Stimulated activated CD4-positive, alpha-beta T cell treated with anti-CD3 and anti-CD28 coated beads, TNF-alpha, amount 100 ng/mL, for 48 hours (primary cell): ENCODE measurements at regions not wholly inside any gene's neighbourhood (a gene's known extent, or its start where the extent isn't known, plus 50 kb on each side); places are given as distances from the start of the nearest gene placed in this dataset.

Experiments used
- DNase-seq, 3 donors: peaks; one replicate each; pipeline ENCODE4 v3.0.0-alpha.2; 2020; ENCODE audit warnings: low read depth in 3 of 3

DNA sequence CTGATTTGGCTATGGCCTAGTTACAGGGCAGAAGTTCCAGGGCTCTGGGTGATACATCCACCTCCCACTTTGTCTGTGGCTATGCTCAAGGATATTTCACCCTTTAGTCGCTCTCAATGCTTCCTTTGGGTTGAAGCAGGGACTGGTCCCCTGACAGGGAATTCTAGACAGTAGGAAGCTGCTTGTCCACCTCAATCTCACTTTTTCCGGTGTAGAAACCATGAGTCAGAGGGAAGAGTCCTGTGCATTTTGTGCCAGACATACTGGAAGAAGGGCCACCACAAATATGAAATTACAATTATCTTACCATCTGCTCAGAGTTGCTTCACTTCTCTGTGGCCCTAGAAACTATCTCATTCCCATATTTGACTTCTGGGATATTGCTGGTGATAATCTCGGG, 413.7 kb upstream of the FAT3 start:
- no peak for DNase-seq

DNA sequence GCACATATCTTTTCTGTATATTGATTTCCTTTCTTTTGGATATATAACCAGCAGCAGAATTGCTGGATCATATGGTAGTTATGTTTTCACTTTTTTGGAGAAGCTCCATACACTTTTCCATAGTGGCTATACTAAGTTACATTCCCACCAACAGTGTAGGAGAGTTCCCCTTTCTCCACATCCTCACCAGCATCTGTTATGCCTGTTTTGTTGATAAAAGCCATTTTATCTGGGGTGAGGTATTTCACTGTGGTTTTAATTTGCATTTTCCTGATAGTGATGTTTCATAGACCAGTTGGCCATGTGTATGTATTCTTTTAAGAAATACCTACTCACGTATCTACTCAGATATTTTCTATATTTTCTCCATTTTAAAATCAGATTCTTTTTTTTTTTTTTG, 419.3 kb upstream of the FAT3 start:
- no peak for DNase-seq

GRCh38 chr11:91804042-91804441, 420.6 kb upstream of the FAT3 start:
- DNase-seq, result no peak

DNA sequence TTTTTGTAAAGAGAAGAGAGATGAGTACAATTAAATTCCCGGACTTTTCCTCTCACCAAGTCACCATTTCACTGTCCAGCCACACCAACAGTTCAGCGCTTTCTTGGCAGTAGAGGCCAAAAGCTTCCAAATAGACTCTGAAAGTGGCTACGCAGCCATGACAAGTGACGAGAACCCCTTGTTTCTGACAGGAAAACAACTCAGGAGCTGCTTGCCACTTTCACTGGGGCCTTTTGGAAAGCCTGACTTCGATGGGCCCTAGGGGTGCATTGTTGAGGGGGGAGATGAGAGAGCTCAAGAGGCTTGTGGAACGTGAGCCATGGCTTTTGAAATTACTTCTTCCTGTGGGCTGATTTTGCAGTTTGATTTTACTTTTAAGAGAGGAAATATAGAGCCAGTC, 422.1 kb upstream of the FAT3 start:
- DNase-seq, result no peak

DNA sequence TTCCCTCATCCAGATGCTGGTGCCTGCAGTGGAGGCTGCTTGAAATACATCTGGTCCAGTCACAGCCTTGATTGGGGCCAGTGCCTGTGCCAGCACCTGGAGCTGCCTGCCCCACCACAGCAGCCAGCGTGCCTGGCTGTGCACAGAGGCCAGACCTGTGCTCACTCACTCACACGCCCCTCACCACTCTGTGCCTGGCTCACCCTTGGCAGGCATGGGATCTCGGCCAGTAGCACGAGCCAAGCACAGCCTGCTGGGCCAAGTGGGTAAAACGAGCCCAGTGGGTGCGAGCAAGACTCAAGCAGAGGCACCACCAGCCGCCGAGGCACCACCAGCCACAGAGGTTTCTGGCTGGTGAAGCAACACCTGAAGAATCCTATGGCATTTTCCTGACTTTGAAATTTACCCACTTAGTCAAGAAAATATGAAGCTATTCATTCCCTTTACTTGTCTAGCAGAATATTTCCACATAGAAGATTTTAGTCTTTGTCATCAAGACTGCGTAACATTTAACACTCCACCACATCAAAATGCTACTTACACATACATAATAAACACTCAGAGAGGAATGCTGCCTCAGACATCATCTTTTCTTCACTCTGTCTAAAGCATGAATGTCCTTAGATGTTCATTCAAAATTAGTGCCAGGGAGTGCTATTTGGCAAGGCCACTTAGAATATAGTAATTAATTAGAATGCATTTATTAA, 424.3 kb upstream of the FAT3 start:
- DNase-seq, result no peak

- no peak for DNase-seq
Measured at GRCh38 chr11:91798240-91798639, 426.4 kb upstream of the FAT3 start.

DNA sequence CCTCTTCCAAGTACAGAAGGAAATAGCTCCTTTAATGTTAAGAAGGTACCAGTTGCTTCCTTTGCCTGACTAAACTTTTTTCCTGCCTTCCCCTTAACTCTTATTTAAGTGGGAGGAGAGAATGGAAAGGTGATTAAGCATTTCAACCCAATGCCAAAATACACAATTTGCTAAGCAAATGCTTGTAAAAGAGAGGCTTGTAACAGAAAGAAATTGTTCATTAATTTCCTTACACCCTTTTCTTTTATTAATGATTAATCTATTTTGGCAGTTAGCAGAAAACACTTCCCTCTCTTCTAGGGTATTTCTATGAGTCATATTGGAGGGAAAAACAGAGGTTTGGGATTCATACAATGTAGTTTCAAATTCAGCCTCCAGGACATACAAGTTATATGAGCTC, 427.6 kb upstream of the FAT3 start:
- DNase-seq, result no peak

- no peak for DNase-seq
Measured at GRCh38 chr11:91795139-91795887, 429.3 kb upstream of the FAT3 start.

DNA sequence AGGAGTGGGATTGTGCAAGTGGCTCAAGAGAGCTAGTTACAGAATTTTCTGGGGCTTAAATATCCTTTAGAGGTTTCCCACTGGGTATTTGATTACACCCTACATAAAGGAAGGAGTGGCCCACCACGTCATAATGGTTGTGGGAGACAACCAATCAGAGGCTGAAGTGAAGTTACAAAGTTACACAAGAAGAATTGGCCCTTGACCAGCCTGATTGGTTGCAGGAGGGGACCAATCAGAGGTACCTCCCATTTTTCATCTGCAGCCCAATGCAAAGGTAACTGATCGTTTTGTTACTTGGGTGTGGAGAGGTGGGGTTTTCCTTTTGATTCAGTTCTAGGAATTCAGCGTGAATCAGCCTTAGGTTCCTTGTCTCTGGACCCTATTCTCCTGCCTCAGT, 430.5 kb upstream of the FAT3 start:
- no peak for DNase-seq

GRCh38 chr11:91792779-91793262, 431.8 kb upstream of the FAT3 start:
- DNase-seq, result no peak

GRCh38 chr11:91791171-91791468, 433.5 kb upstream of the FAT3 start:
- DNase-seq, result no peak

- DNase-seq, result no peak
Measured at GRCh38 chr11:91790346-91791170, 434.1 kb upstream of the FAT3 start.

- DNase-seq, result no peak
Measured at GRCh38 chr11:91788764-91789163, 435.9 kb upstream of the FAT3 start.

- no peak for DNase-seq
Measured at GRCh38 chr11:91786097-91786496, 438.5 kb upstream of the FAT3 start.

DNA sequence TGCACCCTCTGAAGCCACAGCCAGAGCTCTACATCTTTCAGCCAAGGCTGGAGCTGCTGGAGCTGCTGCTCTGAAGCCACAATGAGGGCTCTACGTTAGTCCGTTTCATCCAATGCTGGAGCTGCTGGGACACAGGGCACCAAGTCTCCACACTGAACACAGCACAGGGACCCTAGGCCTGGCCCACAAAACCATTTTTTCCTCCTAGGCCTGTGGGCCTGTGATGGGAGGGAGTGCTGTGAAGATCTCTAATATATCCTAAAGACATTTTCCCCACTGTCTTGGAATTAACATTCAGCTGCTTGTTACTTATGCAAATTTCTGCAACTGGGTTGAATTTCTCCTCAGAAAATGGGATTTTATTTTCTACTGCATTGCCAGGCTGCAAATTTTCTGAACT, 441.4 kb upstream of the FAT3 start:
- no peak for DNase-seq

DNA sequence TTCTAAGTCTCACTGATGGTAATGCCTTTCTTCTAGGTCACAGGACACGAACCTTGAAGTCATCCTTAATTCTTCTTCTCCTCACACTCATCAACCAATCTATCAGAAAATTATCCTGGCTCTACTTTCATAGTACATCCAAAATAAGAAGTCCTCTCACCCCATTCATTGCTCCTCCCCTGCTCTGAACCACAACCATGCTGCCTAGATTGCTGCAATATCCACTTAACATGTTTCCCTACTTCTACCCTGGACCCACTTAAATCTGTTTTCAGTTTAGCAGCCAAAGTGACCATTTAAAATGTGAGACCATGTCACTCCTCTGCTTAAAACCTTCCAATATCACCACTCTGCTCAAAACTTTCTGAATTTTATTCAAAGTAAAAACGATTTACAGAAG, 445.9 kb upstream of the FAT3 start:
- DNase-seq, result no peak

GRCh38 chr11:91776655-91777054, 448.0 kb upstream of the FAT3 start:
- DNase-seq, result no peak

GRCh38 chr11:91773090-91773489, 451.5 kb upstream of the FAT3 start:
- DNase-seq, result no peak

- DNase-seq, result no peak
Measured at GRCh38 chr11:91771961-91772360, 452.7 kb upstream of the FAT3 start.

- DNase-seq, result no peak
Measured at GRCh38 chr11:91768783-91769182, 455.8 kb upstream of the FAT3 start.

- DNase-seq, result no peak
Measured at GRCh38 chr11:91763331-91763730, 461.3 kb upstream of the FAT3 start.

DNA sequence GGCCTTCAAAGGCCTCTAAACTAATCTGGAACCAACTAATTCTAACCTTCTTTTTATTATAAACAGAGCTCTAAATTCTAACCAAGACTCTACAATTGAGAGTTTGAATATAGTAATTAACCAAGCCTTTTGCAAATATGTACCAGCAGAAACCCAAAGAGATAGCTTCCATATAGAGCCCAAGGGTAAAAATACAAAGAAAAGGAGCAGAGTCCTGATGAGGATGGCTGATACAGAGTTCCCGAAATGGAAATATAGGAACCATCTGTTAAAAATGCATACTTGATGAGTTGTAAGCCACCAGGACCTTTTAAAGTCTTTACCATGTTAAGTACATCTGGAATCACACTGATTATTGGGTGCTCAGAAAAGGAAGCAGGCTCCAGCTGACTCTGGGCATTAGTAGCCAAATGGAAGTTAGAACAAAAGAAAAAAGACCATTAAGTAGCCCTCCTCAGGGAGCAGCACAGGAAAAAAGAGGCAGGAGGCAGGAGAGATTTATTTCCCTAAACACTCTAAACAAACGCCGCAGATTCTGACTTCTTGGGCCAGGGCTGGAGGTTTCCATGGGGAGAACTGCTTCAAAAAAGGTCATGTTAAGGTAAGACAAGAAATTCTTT, 463.1 kb upstream of the FAT3 start:
- no peak for DNase-seq
